ENCODE measurements at regions not wholly inside any gene's neighbourhood (a gene's known extent, or its start where the extent isn't known, plus 50 kb on each side); places are given as distances from the start of the nearest gene placed in this dataset.

GRCh38 chr3:173268781-173269180 is 127.7 kb upstream of the SPATA16 start:
- Histone ChIP-seq H3K27ac (no peak overlapping the region), H3K9me3 (no peaks in the 10 kb centered on the region), H3K4me3 (no peak overlapping the region), H3K4me1 (no peaks in the 10 kb centered on the region), H3K27me3 (no peaks in the 10 kb centered on the region), H3K36me3 (no peaks in the 10 kb centered on the region)
- no peak for DNase-seq (ENCODE audit: low spot score)
- no peak for TF ChIP-seq CTCF (IDR thresholded peaks at IDR 0.05)

DNA sequence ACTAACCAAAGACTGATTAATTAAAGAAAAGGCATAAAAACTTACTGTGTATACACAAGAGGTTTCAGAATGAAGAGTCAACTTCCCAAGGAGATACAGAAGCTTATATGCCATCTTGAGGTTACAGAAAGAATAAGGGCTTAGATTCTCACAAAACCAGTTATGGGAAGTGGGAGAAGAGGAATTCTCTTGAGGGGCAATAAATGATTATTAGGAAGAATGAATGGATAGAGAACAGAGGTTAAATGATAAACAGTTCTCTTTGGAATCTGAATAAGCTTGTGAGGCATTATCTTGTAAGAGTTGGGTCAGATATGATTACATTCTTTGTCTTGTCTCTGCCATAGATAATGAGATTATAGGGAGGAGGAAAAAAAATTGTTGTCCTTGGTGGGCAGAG is 126.7 kb upstream of the SPATA16 start:
- Histone ChIP-seq H3K9me3 (no peaks in the 10 kb centered on the region), H3K4me1 (no peaks in the 10 kb centered on the region), H3K27me3 (no peaks in the 10 kb centered on the region), H3K4me3 (no peak overlapping the region), H3K27ac (no peak overlapping the region), H3K36me3 (no peaks in the 10 kb centered on the region)
- DNase-seq (ENCODE audit: low spot score), result no peak
- no peak for TF ChIP-seq CTCF (IDR thresholded peaks at IDR 0.05)

- no peak for TF ChIP-seq CTCF (IDR thresholded peaks at IDR 0.05)
- DNase-seq (ENCODE audit: low spot score), result no peak
Observed at GRCh38 chr3:173266441-173266840, 125.4 kb upstream of the SPATA16 start.

DNA sequence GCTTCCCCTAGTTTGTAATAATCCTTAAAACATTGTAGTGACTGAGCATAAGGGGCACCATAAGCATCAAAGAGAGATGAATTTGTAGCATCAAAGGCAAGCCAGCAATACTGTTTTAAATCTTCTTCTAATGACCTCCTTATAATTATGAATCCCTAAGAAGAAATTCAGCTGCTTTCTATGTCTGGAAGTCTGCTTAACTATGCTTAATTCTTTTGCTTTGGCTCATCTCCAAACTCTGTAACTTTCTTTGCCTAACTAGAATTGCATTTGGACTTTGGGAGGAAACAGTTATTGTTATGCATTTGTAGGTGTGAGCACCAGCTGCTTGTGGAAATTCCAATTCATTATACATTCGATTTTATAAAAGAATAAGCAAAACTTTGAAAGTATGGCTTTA is 117.7 kb upstream of the SPATA16 start:
- H3K4me3 ChIP-seq, result no peak overlapping the region
- no peaks in the 10 kb centered on the region for H3K36me3 ChIP-seq
- H3K27ac ChIP-seq, result no peak overlapping the region
- no peak for DNase-seq (ENCODE audit: low spot score)
- H3K9me3 ChIP-seq, result no peaks in the 10 kb centered on the region
- no peaks in the 10 kb centered on the region for H3K27me3 ChIP-seq
- no peak for TF ChIP-seq CTCF (IDR thresholded peaks at IDR 0.05)
- H3K4me1 ChIP-seq, result no peaks in the 10 kb centered on the region

More at GRCh38 chr3:173266441-173266840, 125.4 kb upstream of the SPATA16 start:
- no peak overlapping the region for H3K4me3 ChIP-seq
- no peaks in the 10 kb centered on the region for H3K27me3 ChIP-seq
- no peaks in the 10 kb centered on the region for H3K4me1 ChIP-seq
- no peaks in the 10 kb centered on the region for H3K9me3 ChIP-seq
- H3K27ac ChIP-seq, result no peak overlapping the region
- no peaks in the 10 kb centered on the region for H3K36me3 ChIP-seq

DNA sequence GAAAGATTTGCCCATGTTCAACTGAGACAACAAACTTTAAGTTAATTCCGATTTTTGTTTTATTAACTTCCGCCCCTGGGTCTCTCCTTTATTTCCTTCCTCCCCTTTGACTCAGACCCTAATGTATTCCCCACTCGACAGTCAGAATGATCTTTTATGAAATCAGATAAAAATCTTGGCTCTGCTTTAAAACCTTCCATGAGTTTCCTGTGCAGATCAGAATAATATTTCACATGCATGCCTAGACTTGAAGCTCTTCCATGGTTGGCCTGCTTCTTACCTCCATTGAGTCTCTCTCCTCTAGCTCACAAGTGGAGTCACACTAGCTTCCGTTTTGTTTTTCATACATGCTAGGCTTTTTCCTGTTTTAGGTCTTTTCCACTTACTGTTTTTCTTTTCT is 116.8 kb upstream of the SPATA16 start:
- no peak for TF ChIP-seq CTCF (IDR thresholded peaks at IDR 0.05)
- no peak overlapping the region for H3K4me3 ChIP-seq
- H3K4me1 ChIP-seq, result no peaks in the 10 kb centered on the region
- H3K9me3 ChIP-seq, result no peaks in the 10 kb centered on the region
- no peaks in the 10 kb centered on the region for H3K27me3 ChIP-seq
- DNase-seq (ENCODE audit: low spot score), result no peak
- no peak overlapping the region for H3K27ac ChIP-seq
- no peaks in the 10 kb centered on the region for H3K36me3 ChIP-seq

- no peak for DNase-seq (ENCODE audit: low spot score)
Observed at GRCh38 chr3:173255555-173255954, 114.5 kb upstream of the SPATA16 start.

More at GRCh38 chr3:173255555-173255954, 114.5 kb upstream of the SPATA16 start:
- no peak for TF ChIP-seq CTCF (IDR thresholded peaks at IDR 0.05)
- Histone ChIP-seq H3K9me3 (no peaks in the 10 kb centered on the region), H3K36me3 (no peaks in the 10 kb centered on the region), H3K4me1 (no peaks in the 10 kb centered on the region), H3K27ac (no peak overlapping the region), H3K27me3 (no peaks in the 10 kb centered on the region), H3K4me3 (no peak overlapping the region)

All from right atrium auricular region (tissue), 2 donors.